GM23338 (cell line): ENCODE measurements at regions not wholly inside any gene's neighbourhood (a gene's known extent, or its start where the extent isn't known, plus 50 kb on each side); places are given as distances from the start of the nearest gene placed in this dataset.

Source experiments
- ATAC-seq: fragments of 200-7000 bp; cut with Tn5 transposase; 3 replicates; pipeline ENCODE4 v1.9.1; 2020
- DNase-seq: peaks from one replicate; pipeline ENCODE4 v3.0.0-alpha.2; 2015; ENCODE audit warnings: low spot score
- H2AFZ ChIP-seq: fragments of 200-600 bp; sonication (generic); 2 replicates; pipeline ENCODE4 v1.8.0; 2016; ENCODE audit warnings: antibody characterized with exemption, mild to moderate bottlenecking, moderate library complexity
- H3F3A ChIP-seq: fragments of 200-600 bp; sonication (generic); replicated peaks from 2 replicates; pipeline ENCODE4 v1.8.0; 2017; ENCODE audit warnings: antibody characterized with exemption, mixed run types, low read depth
- H3K27ac ChIP-seq: fragments of 200-600 bp; sonication (generic); 2 replicates; pipeline ENCODE4 v1.6.1; 2016; ENCODE audit warnings: low read depth
- H3K27me3 ChIP-seq: fragments of 200-600 bp; sonication (generic); 2 replicates; pipeline ENCODE4 v1.8.0; 2016; ENCODE audit warnings: mild to moderate bottlenecking, mixed run types, moderate library complexity; ENCODE audit not compliant: insufficient read depth
- H3K36me3 ChIP-seq: fragments of 200-600 bp; sonication (generic); 2 replicates; pipeline ENCODE4 v1.8.0; 2016; ENCODE audit warnings: mild to moderate bottlenecking; ENCODE audit not compliant: insufficient read depth
- H3K4me1 ChIP-seq: fragments of 200-600 bp; sonication (generic); 2 replicates; pipeline ENCODE4 v1.8.0; 2016; ENCODE audit warnings: mild to moderate bottlenecking, moderate library complexity; ENCODE audit not compliant: insufficient read depth
- H3K4me2 ChIP-seq: fragments of 200-600 bp; sonication (generic); 2 replicates; pipeline ENCODE4 v1.7.1; 2017; ENCODE audit warnings: mixed run types
- H3K4me3 ChIP-seq: fragments of 200-600 bp; sonication (generic); 2 replicates; pipeline ENCODE4 v1.6.1; 2016; ENCODE audit warnings: mixed run types
- H3K79me2 ChIP-seq: fragments of 200-600 bp; sonication (generic); replicated peaks from 2 replicates; pipeline ENCODE4 v1.8.0; 2017; ENCODE audit warnings: mild to moderate bottlenecking; ENCODE audit not compliant: insufficient read depth
- H3K9me2 ChIP-seq: fragments of 200-600 bp; sonication (generic); 2 replicates; pipeline ENCODE4 v1.8.0; 2017; ENCODE audit not compliant: insufficient read depth
- H4K20me1 ChIP-seq: fragments of 200-600 bp; sonication (generic); replicated peaks from 2 replicates; pipeline ENCODE4 v1.8.0; 2017; ENCODE audit warnings: mild to moderate bottlenecking; ENCODE audit not compliant: insufficient read depth
- H3K27ac Mint-ChIP-seq: 2 replicates; pipeline ENCODE4 v1.8.0; 2020; ENCODE audit warnings: inconsistent platforms, mild to moderate bottlenecking, moderate library complexity, mixed read lengths
- H3K27me3 Mint-ChIP-seq: 3 replicates; pipeline ENCODE4 v1.8.0; 2022; ENCODE audit warnings: low read depth, mild to moderate bottlenecking, moderate library complexity, mixed read lengths, inconsistent platforms; ENCODE audit not compliant: insufficient read depth, poor library complexity
- H3K36me3 Mint-ChIP-seq: 3 replicates; pipeline ENCODE4 v1.8.0; 2021; ENCODE audit warnings: low read depth, mild to moderate bottlenecking, inconsistent platforms, moderate library complexity, mixed read lengths
- H3K4me1 Mint-ChIP-seq: 3 replicates; pipeline ENCODE4 v1.8.0; 2020; ENCODE audit warnings: mild to moderate bottlenecking, inconsistent platforms, mixed read lengths
- H3K4me3 Mint-ChIP-seq: 3 replicates; pipeline ENCODE4 v1.8.0; 2021; ENCODE audit warnings: moderate library complexity, mild to moderate bottlenecking, inconsistent platforms, mixed read lengths
- H3K9me3 Mint-ChIP-seq: 3 replicates; pipeline ENCODE4 v1.8.0; 2020; ENCODE audit warnings: moderate library complexity, mild to moderate bottlenecking, inconsistent platforms, mixed read lengths
- CREB1 ChIP-seq: fragments of 250-450 bp; sonication (Bioruptor Pico); IDR thresholded peaks from 2 replicates; pipeline ENCODE4 v1.5.0; 2020; ENCODE audit warnings: low read depth, mild to moderate bottlenecking, moderate library complexity
- JUNB ChIP-seq: IDR thresholded peaks from one replicate; pipeline ENCODE4 v1.6.1; 2016; ENCODE audit warnings: antibody characterized with exemption; ENCODE audit not compliant: unreplicated experiment
- NANOG ChIP-seq: IDR thresholded peaks from 2 replicates; pipeline ENCODE4 v1.6.1; 2016; ENCODE audit warnings: antibody characterized with exemption, borderline replicate concordance
- POLR2AphosphoS5 ChIP-seq: IDR thresholded peaks from 2 replicates; pipeline ENCODE4 v1.6.1; 2016; ENCODE audit warnings: antibody characterized with exemption, low read depth
- STAT1 ChIP-seq: IDR thresholded peaks from one replicate; pipeline ENCODE4 v1.6.1; 2016; ENCODE audit warnings: antibody characterized with exemption; ENCODE audit not compliant: unreplicated experiment
- ZNF114 ChIP-seq: fragments of 250-450 bp; sonication (Bioruptor Pico); IDR thresholded peaks from 2 replicates; pipeline ENCODE4 v1.5.0; 2020; ENCODE audit warnings: mild to moderate bottlenecking, moderate library complexity
- TF ChIP-seq, protein P1 (sequence below): IDR thresholded peaks from 2 replicates; pipeline ENCODE4 v1.6.1; 2016; ENCODE audit warnings: antibody characterized with exemption
- TF ChIP-seq, protein P2 (sequence below): IDR thresholded peaks from one replicate; pipeline ENCODE4 v1.6.1; 2018; ENCODE audit warnings: antibody characterized with exemption; ENCODE audit not compliant: unreplicated experiment
- TF ChIP-seq, protein P3 (sequence below), 2 experiments: fragments of 200-600 bp in 1 of 2; sonication (generic) in 1 of 2; conservative IDR thresholded peaks; 2 replicates each; pipeline versions ENCODE4 v1.5.1 to v1.6.1; 2016 to 2017; ENCODE audit warnings: antibody characterized with exemption in 2 of 2, low read depth in 2 of 2, mild to moderate bottlenecking in 2 of 2, moderate library complexity in 1 of 2

DNA sequence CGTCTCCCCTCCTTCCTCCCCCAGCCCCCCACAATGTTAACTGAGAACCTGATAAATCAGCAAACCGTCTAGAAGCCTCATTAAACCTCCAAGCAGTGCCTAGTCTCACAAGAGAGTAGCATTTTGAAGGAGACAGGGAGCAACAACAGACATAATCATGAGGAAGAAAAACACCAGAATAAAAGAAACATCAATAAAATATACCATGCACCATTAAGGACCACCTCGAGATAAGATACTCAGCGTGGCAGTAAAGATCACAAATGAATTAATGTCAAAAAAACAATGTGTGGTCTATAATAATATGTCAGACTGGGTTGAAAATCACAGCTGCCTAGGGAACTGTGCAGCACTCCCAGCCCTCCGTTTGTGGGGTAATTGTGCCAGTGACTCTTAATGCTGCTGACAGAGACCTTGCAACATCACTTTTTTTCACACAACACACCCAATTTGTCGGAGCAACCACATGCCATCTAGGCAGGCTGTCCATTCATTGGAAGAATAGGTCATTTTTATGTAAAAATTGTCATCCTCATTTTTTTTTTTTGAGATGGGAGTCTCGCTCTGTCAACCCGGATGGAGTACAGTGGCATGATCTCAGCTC, 450.8 kb upstream of the WWC1 start:
- Histone ChIP-seq H2AFZ (no peak overlapping the region), H3K36me3 (no peaks in the 10 kb centered on the region), H3K4me2 (no peak overlapping the region), H3K4me1 (peaks cover 15% of the 10 kb centered on the region), H3K79me2 (no peaks in the 10 kb centered on the region), H3K4me3 (no peak overlapping the region), H4K20me1 (no peaks in the 10 kb centered on the region), H3K9me2 (no peaks in the 10 kb centered on the region; the same call in 1 of the 2 replicates), H3K27ac (no peak overlapping the region), H3F3A (no peaks in the 10 kb centered on the region), H3K27me3 (no peaks in the 10 kb centered on the region)
- ATAC-seq (no peak), DNase-seq (no peak)
- no peak overlapping the region for H3K4me3 Mint-ChIP-seq
- H3K36me3 Mint-ChIP-seq = no peaks in the 10 kb centered on the region
- H3K9me3 Mint-ChIP-seq = no peaks in the 10 kb centered on the region
- peaks cover 20% of the 10 kb centered on the region for H3K4me1 Mint-ChIP-seq
- H3K27me3 Mint-ChIP-seq = no peaks in the 10 kb centered on the region
- TF ChIP-seq CREB1 (CRISPR knock-in tag) (no peak), STAT1 (no peak), NANOG (no peak), POLR2AphosphoS5 (no peak)
- TF ChIP-seq, protein P1, sequence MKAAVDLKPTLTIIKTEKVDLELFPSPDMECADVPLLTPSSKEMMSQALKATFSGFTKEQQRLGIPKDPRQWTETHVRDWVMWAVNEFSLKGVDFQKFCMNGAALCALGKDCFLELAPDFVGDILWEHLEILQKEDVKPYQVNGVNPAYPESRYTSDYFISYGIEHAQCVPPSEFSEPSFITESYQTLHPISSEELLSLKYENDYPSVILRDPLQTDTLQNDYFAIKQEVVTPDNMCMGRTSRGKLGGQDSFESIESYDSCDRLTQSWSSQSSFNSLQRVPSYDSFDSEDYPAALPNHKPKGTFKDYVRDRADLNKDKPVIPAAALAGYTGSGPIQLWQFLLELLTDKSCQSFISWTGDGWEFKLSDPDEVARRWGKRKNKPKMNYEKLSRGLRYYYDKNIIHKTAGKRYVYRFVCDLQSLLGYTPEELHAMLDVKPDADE = no peak
- H3K27ac Mint-ChIP-seq = no peak overlapping the region

DNA sequence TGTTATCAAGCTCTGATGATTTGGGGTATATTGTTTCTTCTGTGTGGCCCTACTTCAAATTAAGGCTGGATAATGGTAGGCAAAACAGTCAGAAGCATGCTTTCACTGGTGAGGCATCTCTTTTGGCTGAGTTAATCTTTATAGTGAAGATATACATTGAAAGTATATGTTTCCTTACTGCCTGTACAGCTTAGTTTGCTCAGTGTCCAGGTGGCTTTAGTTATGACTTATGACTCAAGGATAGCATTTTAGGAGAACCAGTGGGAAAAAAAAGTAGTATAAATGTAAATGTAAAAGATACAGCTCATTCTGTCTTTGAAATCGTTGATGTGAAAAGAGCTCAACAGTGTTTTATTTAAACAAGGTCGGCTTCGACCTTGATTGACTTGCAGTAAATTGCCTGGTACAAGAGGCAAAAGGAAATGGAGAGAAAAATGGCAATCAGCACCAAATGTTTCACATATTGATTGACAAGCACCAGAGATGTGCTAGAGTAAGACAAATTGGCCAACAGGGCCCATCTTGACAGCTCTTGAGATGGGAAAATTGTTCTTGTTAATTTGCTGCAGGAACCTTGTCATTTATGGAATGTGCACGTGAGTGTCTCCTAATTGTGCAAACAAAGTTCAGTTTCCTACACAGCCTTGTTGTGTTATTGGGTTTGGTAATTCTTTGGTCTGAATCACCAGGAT, 447.4 kb upstream of the WWC1 start:
- Mint-ChIP-seq H3K4me3 (no peak overlapping the region), H3K27ac (no peak overlapping the region), H3K27me3 (no peaks in the 10 kb centered on the region), H3K4me1 (peaks cover 13% of the 10 kb centered on the region), H3K36me3 (no peaks in the 10 kb centered on the region), H3K9me3 (no peaks in the 10 kb centered on the region)
- Histone ChIP-seq H3K79me2 (no peaks in the 10 kb centered on the region), H3K9me2 (peaks cover 6% of the 10 kb centered on the region), H3K4me2 (no peak overlapping the region), H3K4me1 (peaks cover 10% of the 10 kb centered on the region), H3K4me3 (no peak overlapping the region), H3K36me3 (no peaks in the 10 kb centered on the region), H3K27ac (no peak overlapping the region), H2AFZ (no peak overlapping the region), H3K27me3 (no peaks in the 10 kb centered on the region), H3F3A (no peaks in the 10 kb centered on the region), H4K20me1 (no peaks in the 10 kb centered on the region)
- DNase-seq (no peak), ATAC-seq (no peak)
- TF ChIP-seq STAT1 = no peak
- TF ChIP-seq, protein P2, sequence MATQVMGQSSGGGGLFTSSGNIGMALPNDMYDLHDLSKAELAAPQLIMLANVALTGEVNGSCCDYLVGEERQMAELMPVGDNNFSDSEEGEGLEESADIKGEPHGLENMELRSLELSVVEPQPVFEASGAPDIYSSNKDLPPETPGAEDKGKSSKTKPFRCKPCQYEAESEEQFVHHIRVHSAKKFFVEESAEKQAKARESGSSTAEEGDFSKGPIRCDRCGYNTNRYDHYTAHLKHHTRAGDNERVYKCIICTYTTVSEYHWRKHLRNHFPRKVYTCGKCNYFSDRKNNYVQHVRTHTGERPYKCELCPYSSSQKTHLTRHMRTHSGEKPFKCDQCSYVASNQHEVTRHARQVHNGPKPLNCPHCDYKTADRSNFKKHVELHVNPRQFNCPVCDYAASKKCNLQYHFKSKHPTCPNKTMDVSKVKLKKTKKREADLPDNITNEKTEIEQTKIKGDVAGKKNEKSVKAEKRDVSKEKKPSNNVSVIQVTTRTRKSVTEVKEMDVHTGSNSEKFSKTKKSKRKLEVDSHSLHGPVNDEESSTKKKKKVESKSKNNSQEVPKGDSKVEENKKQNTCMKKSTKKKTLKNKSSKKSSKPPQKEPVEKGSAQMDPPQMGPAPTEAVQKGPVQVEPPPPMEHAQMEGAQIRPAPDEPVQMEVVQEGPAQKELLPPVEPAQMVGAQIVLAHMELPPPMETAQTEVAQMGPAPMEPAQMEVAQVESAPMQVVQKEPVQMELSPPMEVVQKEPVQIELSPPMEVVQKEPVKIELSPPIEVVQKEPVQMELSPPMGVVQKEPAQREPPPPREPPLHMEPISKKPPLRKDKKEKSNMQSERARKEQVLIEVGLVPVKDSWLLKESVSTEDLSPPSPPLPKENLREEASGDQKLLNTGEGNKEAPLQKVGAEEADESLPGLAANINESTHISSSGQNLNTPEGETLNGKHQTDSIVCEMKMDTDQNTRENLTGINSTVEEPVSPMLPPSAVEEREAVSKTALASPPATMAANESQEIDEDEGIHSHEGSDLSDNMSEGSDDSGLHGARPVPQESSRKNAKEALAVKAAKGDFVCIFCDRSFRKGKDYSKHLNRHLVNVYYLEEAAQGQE = no peak
- no peak for TF ChIP-seq JUNB
- no peak for TF ChIP-seq POLR2AphosphoS5
- TF ChIP-seq, protein P3, sequence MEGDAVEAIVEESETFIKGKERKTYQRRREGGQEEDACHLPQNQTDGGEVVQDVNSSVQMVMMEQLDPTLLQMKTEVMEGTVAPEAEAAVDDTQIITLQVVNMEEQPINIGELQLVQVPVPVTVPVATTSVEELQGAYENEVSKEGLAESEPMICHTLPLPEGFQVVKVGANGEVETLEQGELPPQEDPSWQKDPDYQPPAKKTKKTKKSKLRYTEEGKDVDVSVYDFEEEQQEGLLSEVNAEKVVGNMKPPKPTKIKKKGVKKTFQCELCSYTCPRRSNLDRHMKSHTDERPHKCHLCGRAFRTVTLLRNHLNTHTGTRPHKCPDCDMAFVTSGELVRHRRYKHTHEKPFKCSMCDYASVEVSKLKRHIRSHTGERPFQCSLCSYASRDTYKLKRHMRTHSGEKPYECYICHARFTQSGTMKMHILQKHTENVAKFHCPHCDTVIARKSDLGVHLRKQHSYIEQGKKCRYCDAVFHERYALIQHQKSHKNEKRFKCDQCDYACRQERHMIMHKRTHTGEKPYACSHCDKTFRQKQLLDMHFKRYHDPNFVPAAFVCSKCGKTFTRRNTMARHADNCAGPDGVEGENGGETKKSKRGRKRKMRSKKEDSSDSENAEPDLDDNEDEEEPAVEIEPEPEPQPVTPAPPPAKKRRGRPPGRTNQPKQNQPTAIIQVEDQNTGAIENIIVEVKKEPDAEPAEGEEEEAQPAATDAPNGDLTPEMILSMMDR (conservative IDR thresholded peaks at IDR 0.05; ENCODE audit: low read depth in 2 of 2) = no peak
- no peak for TF ChIP-seq ZNF114 (CRISPR knock-in tag)
